HG02973 (cell line): ENCODE measurements at regions not wholly inside any gene's neighbourhood (a gene's known extent, or its start where the extent isn't known, plus 50 kb on each side); places are given as distances from the start of the nearest gene placed in this dataset.

Experiments
- ATAC-seq: cut with Tn5 transposase; IDR thresholded peaks from one replicate; pipeline ENCODE4 v1.9.1; 2021; ENCODE audit warnings: moderate library complexity; ENCODE audit not compliant: unreplicated experiment

DNA sequence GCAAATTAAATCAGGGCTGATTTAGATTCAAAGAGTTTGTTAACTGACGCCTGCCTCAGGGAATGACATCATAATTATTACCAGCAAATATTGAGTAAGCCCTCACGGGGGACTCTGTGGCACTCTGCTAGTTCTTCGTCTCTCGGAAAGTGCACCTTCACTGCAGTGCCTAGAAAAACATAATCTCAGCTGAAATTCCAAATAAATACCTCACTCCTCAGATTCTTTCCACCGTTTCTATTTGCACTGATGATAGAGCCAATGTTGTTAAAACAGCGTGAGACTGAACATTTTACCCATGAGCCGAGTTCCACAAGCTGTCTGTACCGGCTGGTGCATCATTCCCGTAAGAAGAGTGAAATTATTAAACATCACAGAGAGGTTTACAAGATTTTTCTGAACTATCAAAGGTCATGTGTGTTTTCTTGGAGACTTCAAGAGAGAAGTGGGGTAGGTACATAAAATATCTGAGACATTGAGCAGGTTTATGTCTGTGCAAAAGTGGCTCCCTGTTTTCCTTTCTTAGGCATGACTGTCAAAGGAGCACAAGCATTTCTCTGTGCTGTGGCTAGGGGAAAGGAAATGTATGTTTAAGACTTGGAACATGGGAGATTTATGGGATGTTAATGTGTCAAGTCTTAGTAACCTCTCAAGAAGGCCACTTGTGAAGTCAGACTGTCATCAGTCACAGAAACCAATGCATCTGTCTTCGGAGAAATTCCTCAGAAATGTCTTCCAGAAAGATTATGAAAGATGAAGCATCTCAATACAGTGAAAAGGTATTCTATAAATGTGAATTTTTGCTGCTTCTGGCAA is 119.6 kb downstream of the CBLL2 start:
- ATAC-seq = no peak

DNA sequence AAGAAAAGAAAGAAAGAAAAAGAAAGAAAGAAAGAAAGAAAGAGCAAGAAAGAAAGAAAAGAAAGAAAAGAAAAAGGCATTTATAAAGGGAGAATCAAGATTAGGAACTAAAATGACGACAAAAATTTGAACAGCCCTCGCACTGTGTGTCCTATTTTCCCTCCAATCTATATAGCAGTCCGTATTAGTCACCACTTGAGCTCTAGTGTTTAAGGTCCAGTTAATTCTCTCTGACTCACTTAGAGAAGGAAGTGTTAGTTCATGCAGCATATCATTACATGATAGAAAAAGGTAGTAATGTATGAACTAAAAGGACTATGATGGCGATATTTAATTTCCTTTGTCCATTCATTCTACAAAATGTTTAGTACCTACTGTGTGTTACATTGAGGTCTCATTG is 122.7 kb downstream of the CBLL2 start:
- no peak for ATAC-seq

DNA sequence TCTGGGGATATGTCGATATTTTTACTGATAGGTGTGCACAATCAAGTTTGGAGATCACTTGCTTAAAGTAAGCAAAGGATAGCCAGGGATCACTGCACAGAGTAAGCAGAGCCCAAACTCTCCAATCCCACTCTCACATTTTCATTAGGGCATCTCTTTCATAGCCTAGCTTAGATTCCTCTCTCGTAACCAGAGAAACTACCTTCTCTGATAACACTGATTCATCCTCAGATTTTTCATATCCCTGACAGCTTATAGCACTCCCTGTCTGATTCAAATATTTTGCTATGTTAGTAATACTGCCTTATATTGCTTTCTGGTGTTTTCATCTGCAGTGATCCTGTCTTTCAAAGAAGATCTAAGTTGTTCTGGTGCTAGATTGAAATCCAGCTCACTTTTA is 123.7 kb downstream of the CBLL2 start:
- ATAC-seq = no peak

DNA sequence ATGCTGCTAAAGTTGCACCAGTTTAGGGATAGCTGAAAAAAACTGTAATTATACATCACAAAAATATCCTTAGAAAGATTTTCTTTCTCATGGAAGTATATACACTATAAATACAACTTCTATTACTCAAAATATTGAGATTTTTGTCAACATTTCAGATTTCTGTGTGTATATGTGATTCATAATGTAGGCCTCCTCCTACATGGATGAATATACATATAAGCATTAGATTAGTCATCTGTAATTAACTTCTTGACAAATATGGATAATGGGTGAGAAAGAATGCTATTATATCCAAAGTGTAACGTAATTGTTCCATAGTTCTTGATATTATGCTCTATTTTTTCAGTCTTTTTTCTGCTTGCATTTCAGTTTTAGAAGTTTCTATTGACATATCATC is 124.9 kb downstream of the CBLL2 start:
- ATAC-seq = no peak

DNA sequence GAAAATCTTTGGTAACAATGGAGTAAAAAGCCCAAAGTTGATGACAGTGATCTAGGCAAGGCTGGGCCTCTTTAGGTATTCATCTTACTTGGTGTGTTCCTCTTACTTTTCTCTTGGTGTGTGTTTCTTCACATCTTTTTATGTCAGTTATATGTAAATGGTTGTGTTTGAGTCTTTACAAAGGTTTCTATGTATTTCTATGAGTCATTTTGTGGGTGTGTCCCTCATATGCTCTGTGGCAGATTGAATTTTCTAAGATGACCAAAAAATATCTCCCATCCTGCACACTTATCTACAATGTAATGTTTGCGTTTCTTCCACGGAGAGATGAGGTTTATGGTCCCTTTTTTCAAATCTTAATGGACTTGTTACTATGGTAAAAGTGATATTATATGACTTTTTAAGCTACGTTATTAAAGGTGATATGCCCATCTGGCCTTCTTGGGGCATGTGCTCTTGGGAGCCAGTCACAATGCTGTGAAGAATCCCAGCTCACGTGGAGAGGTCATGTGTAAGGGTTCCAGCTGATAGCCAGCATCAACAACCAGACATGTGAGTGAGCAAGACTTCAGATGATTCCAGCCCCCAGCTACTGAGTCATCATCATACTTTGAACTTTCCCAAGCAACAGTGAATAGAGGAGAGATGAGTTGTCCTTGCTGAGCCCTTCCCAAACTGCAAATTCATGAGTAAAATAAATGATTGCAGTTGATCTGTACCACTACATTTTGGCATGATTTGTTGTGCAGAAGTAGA is 126.9 kb downstream of the CBLL2 start:
- no peak for ATAC-seq

DNA sequence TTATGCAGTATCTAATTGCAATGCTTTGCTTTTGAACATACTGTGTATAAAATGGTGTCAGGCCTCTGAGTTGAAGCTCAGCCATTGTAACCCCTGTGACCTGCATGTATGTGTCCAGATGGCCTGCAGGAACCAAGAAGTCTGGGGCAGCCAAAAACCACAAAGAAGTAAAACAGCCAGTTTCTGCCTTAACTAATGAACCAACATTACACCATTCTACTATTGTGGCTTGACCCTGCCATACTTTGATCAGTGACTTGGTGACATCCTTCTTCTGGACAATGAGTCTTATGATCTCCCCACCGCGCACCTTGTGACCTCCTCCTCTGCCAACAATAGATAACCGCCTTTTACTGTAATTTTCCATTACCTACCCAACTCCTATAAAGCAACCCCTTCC is 131.6 kb downstream of the CBLL2 start:
- no peak for ATAC-seq

DNA sequence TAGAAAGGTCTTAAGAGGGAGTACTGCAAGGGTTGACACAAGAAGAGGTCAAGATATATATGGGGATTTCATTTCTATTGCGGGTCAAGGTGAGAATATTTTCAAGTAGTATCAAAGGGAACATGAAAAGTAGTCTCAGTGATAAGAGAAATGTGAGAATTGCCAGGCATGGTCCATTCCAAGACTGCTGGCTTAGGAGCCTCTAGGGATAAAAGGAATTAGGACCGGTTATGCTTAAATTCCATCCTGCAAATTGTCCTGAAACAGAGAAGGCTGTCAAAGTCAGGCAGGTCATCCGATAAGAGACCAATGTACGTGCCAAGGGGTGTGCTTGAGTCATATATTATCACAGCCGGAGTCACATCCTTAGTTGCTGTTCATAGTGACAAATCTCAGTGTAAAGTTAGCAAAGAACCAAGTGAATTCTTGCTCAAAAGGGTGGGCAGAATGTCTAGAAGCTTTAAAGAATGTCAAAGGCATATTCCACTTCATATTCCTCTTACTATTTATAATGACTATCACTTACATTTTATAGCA is 133.6 kb downstream of the CBLL2 start:
- no peak for ATAC-seq

DNA sequence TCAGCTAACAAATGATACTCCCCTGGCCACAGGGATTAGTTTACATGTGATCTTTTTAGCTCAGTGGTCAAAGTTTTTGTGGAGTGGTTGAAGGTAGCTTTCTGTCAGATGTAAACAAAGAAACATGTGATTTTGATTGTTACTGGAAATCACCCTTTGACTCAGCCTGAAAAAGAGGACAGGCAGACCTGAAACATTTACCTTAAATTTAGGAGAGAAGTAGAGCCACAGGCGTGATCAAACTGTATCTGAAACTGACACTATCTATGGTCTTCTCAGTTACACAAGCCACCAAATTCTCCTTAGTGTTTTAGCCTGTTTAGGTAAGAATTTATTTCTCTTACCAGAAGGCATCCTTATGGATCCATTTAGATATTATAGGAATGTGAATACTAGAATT is 136.7 kb downstream of the CBLL2 start:
- no peak for ATAC-seq

DNA sequence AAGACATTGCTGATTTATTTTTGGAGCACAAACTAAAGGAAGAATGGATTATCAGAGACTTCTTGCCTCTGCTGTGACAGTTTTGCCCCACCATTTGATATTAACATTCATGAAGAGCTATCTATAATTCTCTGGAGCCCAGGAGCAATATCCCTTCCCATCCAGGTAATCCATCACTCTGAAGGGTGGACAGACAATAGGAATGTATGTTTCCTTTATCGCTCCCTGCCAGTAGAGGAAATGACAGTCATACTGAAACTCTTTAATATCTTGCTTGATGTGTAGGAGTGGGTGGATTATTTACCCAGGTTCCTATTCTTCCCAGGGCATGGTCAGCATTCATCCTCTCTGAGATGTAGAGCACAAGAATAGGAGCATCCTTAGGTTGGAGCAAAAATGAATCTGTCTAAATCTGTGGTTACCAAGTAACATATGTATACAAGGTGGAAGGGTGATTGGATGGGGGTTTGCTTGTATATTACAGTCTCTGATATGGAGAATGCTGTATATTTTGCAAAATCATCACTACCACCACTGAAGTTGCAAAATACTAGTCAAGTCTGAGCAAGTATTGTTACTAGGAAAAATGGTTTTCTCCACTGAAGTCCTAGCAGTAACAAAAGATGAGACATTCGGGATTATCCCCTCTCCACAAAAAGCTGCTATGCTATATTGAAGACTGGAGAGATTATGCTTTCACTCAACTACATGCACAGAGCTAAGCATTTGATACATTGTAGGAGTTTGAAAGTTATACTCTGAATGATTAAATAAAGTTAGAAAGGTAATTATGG is 151.6 kb downstream of the CBLL2 start:
- no peak for ATAC-seq

DNA sequence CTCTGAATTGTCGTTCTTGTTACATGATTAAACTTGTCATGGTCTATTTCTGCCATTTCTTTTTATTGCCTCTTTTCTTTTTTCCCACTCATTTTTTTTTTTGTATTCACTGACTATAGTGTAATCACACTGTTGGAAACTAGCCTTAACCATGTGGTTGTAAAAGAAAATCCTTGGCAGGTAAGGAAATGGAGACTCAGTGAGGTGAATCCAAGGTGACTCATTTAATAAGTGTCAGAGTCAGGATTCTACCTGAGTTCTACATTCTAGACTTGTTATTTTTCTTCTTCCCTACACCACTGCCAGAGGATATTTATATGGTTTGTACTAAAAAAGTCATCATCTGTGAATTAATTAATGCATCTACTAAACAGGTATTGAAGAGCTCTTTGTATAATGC is 152.2 kb downstream of the CBLL2 start:
- no peak for ATAC-seq

DNA sequence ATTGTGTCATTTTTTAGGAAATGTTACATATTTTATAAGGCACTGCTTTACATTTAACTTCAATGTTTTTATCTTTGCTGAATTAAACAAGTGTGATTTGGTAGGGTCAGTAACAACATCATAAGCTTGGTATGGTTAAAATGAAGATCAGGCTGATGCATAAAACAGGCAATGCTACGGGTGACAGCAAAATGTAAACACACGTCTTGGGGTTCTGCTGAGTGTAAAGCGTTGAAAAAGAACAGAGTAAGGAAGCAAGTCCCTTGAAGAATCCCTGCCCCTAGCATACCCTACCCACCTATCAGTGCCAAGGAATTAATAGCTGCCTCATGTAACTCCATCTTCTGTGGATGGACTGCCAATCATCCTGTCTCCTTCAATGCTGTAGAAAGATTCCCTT is 157.0 kb downstream of the CBLL2 start:
- no peak for ATAC-seq

DNA sequence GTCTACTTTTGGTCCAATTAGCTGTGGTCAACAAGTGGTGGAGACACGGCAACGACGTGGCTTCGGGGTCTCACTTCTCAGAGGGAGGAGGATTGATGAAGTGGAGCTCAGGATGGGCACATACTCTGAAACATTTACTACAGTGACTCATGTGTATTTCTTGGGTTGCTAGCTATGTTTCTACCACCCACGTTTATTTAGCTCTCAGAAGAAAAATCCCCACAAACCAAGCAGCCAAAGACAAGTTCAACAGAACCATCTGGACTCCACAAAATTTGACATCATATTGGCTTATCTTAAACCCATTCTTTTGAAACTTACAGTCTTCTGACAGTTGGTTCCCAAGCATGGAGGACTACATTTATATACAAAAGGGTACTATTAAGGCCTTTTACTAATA is 158.0 kb downstream of the CBLL2 start:
- no peak for ATAC-seq

DNA sequence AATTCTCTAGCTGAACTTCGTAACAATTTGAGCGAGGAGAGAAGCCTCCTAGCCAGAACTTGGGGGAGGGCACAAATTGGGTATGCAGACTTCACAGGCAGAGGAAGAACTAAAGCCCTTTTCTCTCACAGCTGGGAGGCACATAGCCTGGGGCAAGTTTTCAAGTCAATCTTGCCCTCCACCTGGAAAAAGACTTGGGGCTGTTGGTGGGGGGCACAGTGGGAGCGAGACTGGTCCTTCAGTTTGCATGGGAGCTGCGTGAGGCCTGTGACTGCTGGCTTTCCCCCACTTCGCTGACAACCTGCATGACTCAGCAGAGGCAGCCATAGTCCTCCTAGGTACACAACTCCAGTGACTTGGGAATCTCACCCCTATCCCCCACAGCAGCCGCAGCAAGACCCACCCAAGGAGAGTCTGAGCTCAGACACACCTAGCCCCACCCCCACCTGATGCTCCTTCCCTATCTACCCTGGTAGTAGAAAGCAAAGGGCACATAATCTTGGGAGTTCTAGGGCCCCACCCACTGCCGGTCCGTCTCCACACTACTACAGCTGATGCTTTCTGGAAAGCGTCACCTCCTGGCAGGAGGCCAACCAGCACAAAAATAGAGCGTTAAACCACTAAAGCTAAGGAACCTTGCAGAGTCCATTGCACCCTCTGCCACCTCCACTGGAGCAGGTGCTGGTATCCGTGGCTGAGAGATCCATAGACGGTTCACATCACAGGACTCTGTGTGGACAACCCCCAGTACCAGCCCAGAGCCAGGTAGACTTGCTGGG is 160.8 kb downstream of the CBLL2 start:
- no peak for ATAC-seq

DNA sequence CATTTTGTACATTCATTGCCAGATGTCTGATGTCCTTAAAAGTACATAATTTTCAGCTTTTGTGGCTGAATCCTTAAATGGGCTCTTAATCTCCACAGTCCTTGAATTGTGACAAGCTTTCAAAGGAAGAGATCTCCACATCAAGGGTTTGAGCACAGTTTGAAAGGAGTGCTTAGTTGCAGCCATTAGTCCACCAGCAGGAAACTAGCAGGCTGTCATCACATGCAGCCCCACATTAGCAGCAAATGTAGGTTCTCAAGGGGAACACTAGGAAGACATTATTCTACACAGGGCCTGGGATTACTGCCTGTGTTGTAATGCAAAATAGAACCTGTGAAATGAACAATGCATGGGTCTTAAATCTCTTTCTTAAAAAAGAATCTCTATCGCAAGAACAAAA is 173.2 kb downstream of the CBLL2 start:
- ATAC-seq = no peak

DNA sequence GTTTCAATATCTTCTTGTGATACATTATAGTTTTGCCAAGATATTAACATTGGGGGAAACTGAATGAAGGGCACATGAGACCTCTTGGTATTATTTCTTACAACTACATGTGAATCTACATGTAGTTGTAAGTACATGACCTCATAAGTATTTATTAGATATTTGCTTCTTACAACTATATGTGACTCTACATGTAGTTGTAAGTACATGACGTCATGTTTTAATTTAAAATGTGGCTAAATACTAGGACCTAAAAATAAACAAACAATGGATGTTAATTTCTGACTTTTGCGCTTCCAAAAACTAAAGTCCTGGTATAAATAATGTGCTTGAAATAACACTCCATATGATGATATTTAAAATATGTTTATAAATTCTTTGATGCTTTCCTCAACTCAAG is 190.2 kb downstream of the CBLL2 start:
- no peak for ATAC-seq

DNA sequence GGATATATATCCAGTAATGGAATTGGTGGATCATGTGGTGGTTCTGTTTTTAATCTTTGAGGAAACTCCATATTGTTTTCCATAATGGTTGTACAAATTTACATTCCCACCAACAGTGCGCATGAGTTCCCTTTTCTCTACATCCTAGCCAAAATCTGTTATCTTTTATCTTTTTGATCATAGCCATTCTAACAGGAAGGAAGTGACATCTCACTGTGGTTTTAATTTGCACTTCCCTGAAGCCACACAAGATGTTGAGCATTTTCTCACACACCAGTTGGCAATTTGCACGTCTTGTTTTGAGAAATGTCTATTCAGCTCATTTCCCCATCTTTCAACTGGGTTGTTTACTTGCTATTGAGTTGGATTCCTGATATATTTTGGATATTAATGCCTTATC is 194.9 kb downstream of the CBLL2 start:
- ATAC-seq = no peak

DNA sequence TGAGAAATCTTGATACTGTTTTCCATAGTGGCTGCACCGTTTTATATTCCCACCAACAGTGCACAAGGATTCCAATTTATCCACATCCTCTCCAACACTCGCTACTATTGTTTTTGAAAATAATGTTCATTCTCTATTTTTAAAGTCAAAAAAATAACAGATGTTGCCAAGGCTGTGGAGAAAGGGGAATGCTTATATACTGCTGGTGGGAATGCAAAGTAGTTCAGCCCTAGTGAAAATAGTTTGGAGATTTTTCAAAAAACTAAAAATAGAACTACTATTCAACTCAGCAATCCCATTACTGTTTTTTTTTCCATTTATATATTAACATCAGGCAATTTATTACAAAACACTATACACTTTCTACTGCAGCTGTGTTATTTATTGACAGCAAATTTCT is 208.7 kb downstream of the CBLL2 start:
- no peak for ATAC-seq

DNA sequence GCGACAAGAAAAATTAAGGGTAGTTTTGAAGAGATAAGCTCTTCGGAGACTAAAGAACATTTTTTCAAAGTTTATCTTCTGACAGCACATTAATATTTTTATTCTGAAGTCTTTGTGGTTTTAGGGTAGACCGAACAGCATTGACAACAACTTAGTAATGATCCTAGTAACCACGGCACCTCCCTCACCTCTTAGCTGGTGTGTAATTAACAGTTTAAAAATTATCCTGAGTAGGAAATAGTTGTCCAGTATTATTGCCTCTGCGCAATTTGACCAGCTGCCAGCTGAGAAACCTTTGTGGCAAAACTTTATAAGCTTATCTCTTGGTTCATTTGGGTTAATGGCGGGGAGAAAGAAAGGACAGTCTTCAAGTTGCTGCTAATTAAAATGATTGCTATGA is 213.6 kb downstream of the CBLL2 start:
- no peak for ATAC-seq

DNA sequence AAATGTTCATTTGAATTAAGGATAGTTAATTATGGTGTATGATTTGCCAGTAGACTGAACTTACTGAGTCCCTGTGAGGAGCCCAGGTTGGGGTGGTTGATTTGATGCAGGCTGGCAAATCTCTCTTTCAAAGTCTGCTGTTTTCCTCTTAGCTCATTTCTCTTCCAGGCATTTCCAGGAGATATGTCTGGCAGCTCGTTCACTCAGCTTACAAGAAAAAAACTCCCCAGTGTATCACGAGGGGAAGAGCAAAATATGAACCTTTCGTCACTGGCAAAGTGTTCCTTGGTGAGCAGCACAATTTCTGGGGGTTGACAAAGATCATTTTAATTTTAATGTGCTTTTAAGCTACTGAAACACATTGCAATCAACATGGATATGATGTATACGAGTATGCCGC is 244.2 kb downstream of the CBLL2 start:
- no peak for ATAC-seq

DNA sequence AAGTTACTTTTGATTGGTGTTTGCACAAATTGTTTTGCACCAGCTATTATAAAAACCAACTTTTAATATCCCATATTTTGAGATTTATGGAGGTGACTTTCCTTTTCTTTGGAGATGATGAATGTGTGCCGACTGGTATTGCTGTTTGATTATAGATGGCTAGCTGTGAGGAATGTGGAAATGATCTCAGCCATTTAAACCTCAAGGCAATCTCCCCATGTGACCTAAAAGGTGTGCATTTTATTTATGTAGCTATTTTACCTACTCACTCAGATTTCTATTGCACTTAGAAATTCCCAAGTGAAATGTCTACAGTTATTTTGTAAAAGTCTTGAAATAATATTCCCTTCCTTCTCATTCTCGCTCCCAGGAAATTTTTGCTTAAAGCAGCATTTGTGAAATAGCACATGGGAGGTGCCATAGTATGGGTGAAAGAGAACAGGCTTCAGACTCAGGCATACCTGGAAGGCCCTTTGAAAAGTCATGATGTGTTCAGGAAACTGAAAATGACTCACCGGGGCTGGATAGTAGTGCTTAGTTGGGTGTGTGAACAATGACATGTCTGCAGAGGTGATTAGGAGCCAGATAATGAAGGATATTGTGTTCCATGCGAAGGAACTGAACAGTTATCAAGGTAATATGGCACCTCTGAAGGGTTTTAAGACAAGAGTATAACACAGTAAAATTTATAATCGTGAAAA is 247.6 kb downstream of the CBLL2 start:
- ATAC-seq = no peak
